Left cardiac atrium (tissue), 4 donors: ENCODE measurements at regions not wholly inside any gene's neighbourhood (a gene's known extent, or its start where the extent isn't known, plus 50 kb on each side); places are given as distances from the start of the nearest gene placed in this dataset.
"Not testable (repeated sequence)": the region's sequence is repeated elsewhere in the genome, so short reads cannot be mapped to it uniquely, and the experiment has no call there.

ENCODE experiments used
- ATAC-seq, 2 donors: fragments of 200-7000 bp; cut with Tn5 transposase; one replicate each; pipeline ENCODE4 v1.9.1; 2020; ENCODE audit warnings: mild to moderate bottlenecking in 2 of 2, moderate library complexity in 2 of 2
- DNase-seq: peaks from one replicate; pipeline ENCODE4 v3.0.0-alpha.2; 2020
- intact Hi-C, 2 donors: fragments of 100-400 bp; cut with DNase I; formaldehyde crosslinking; loops; one replicate each; pipeline versions ENCODE4 v1.14.1 to v1.15.1; 2022 to 2023
- donor health status: DM: no; HTN: yes; CAD: no.
- donor health status: DM: no; HTN: yes; CAD: no; lungs with severe emphysema.
- donor health status: DM: yes; HTN: yes; CAD: no.
- donor health status: Dilated cardiomyopathy.

DNA sequence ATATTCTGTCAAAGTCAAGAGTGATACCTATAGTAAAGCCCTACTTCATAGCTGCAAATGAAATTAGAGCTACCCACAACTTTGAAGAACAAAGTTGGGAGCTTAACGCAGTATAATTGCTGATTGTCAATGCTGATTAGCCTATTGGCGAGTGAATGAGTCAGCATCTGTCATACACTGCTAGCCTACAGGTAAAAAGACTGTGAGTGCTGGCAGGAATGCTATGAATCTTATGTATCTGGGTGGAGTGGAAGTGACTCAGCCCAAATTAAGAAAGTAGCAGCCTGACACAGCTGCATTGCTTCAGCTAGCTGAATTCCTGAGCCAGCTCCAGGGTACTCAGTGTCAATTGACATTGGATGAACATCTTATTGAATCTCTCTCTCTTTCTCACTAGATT lies 179.4 kb upstream of the DCC start:
- ATAC-seq, result no peak
- DNase-seq, result no peak
- intact Hi-C loops, result no loop called here

DNA sequence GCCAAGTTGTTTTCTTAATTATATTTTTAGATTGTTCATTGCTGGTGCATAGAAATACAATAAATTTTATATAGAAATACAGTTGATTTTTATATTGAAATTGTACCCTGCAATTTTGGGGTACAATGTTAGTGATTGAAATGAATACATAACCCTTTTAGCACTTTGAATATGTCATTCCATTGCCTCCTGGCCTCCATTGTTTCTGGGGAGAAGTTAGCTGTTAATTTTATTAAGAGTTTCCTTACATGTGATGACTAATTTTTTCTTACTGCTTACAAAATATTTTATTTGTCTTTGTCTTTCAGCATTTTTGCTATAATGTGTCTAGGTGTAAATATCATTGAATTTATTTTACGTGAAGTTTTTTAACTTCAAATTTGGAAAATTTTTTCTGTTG lies 176.5 kb upstream of the DCC start:
- DNase-seq (no peak), ATAC-seq (no peak)
- intact Hi-C loops, result no loop called here

- ATAC-seq, intact Hi-C loops, DNase-seq: not testable (repeated sequence)
Observed at GRCh38 chr18:52168131-52168530, 171.9 kb upstream of the DCC start.

DNA sequence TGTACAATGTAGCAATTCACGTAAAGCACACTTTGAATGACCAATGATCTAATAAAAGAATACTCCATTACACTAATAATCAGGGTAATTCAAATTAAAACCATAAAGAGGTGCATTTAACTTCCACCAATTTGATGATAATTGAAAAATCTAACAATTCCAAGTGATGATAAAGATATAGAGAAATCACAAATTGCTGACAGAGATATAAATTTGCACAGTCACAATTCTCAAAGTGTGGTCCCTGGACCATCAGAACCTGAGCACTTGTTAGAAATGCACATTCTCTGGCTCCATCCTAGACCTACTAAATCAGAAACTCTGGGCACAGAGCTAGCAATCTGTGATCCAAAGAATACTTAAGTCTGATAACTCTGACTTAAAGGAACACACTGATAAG lies 165.8 kb upstream of the DCC start:
- intact Hi-C loops, result no loop called here
- DNase-seq, result no peak
- no peak for ATAC-seq

- no peak for ATAC-seq
- intact Hi-C loops, result no loop called here
- DNase-seq, result no peak
Observed at GRCh38 chr18:52175406-52175805, 164.6 kb upstream of the DCC start.

GRCh38 chr18:52183107-52183506 lies 156.9 kb upstream of the DCC start:
- ATAC-seq, result no peak
- intact Hi-C loops, result no loop called here
- DNase-seq, result no peak

DNA sequence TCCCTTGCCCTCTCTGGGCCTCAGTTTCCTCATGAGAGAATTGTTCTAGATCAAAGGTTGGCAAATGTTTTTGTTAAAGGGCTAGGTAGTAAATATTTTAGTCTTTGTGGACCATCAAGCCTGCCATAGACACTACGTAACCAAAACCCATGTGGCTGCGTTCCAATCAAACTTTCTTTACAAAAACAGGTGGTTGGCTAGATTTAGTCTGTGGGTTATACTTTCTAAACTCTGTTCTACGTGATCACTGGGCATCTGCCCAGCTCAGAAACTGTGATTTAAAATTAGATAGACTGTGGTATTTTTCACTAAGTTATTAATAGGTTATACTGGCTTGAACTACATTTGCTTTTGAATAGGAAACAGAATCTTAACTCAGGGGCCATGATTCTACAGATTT lies 149.8 kb upstream of the DCC start:
- ATAC-seq, result no peak
- no peak for DNase-seq
- intact Hi-C loops, result no loop called here

DNA sequence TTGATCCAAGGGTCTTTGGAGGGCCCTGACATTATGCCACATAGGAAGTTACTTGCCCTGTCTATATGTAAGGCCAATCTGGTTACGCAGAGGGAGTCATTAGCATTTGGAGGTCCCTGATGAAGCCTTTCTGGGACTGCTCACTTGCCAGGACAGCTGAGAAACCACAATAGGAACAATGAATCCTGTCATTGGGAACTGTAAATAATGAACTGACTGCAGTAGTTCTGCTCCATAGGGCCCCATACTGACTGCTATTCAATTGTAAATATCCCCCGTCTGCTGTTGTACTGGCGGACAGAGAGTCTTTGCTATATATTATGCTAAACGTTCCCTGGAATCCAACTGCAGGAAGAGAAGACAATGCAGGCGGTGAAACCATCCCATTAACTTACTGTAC lies 149.4 kb upstream of the DCC start:
- ATAC-seq, result no peak
- intact Hi-C loops, result no loop called here

DNA sequence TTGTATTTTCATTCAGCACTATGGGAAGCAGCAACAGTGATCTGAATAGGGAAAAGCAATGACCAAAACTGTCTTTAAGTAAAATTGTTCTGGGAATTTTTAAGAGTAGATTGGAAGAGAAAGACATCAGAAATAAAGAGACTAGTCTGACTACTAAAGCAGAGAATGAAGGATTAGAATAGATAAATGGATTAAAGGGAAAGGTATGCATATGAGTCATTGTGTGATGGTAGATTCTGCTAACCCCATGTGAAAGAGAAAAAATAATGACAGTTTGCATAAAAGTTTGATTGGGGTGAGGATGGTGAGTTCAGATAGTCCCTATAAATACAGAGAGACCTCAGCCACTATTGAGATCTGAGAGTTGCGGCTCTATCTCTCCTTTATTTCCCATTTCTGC lies 139.6 kb upstream of the DCC start:
- intact Hi-C loops, result no loop called here
- ATAC-seq (no peak), DNase-seq (no peak)

More for the DNA sequence above, 149.4 kb upstream of the DCC start:
- DNase-seq, result no peak

DNA sequence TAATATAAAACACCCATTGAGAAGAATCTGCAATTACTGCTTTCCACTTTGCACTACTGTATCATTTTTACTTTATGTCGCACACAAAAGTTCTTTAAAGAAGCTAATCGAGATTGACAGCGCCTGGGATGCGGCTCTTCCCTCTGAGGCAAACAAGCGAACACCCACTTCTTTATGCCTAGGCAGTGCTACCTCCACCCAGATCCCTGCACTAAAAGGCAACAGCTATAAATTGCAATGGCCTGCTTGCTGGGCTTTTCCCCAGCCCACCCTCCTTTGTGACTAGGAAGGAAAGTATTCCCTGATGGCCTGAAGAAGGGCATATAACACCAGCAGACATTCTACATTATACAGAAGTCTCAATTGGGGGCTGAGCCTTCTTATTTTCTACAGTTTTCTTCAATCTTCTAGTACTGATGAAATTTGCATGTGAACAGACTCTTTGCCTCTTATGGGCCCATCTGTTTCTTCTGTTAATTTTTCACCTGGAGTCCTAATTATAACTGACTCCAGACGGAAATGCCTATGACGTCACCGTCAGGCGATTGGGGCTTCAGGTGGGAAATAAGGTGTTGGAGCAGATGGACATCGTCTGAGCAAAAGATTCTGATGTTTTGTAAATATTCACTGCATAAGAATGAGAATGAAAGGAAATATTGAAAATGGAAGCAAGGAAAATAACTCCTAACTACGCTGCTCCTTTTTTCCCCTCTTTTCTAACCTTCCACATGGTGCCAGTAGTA lies 138.9 kb upstream of the DCC start:
- ATAC-seq, result no peak
- no peak for DNase-seq
- intact Hi-C loops, result no loop called here

GRCh38 chr18:52208646-52209045 lies 131.4 kb upstream of the DCC start:
- no peak for DNase-seq
- no peak for ATAC-seq
- intact Hi-C loops, result no loop called here

DNA sequence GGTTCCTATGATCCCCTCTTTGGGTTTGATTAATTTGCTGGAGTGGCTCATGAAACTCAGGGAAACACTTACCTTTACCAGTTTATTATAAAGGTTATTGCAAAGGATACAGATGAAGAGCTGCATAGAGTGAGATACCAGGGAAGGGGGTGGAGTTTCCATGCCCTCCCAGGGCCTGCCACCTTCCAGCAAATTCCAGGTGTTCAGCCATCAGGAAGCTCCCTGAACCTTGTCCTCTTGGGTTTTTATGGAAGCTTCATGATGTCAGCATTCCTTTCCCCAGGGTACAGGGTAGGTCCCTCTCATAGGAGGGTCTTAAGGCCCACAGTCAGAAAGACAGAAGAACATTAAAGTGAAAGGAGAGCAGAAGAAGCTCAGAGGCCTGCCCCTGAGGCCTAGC lies 123.9 kb upstream of the DCC start:
- ATAC-seq, result no peak
- DNase-seq, result no peak
- intact Hi-C loops, result no loop called here

GRCh38 chr18:52216666-52217065 lies 123.3 kb upstream of the DCC start:
- ATAC-seq (no peak), DNase-seq (no peak)
- intact Hi-C loops, result no loop called here

- DNase-seq, result no peak
- intact Hi-C loops, result no loop called here
- no peak for ATAC-seq
Observed at GRCh38 chr18:52219102-52219501, 120.9 kb upstream of the DCC start.

GRCh38 chr18:52220062-52220591 lies 119.9 kb upstream of the DCC start:
- DNase-seq, result no peak
- ATAC-seq, result peak in 1 of 2 donors; percentile 67
- intact Hi-C loops, result no loop called here

GRCh38 chr18:52222211-52222610 lies 117.8 kb upstream of the DCC start:
- ATAC-seq, result no peak
- intact Hi-C loops, result no loop called here
- no peak for DNase-seq

- no peak for DNase-seq
- intact Hi-C loops, result no loop called here
- no peak for ATAC-seq
Observed at GRCh38 chr18:52227536-52227935, 112.5 kb upstream of the DCC start.

GRCh38 chr18:52228166-52228565 lies 111.8 kb upstream of the DCC start:
- no peak for DNase-seq
- intact Hi-C loops, result no loop called here
- ATAC-seq, result no peak

DNA sequence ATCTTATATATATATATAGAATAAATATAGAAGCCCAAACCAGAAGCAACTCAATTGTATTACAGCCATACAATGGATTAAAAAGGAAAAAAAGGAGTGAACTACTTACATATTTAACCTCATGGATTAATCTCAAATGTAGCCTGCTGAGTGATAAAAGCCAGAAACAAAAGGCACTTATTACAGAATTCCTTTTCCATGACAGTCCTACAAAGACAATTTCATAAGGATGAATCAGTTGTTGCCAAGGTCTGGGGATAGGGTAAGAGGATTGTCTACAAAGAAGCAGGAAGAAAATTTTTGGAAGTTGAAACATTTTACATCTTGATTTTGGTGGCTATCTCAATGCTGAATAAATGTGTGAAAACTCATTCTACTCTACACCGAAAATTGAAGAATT lies 103.9 kb upstream of the DCC start:
- no peak for DNase-seq
- ATAC-seq, result no peak
- intact Hi-C loops, result no loop called here

DNA sequence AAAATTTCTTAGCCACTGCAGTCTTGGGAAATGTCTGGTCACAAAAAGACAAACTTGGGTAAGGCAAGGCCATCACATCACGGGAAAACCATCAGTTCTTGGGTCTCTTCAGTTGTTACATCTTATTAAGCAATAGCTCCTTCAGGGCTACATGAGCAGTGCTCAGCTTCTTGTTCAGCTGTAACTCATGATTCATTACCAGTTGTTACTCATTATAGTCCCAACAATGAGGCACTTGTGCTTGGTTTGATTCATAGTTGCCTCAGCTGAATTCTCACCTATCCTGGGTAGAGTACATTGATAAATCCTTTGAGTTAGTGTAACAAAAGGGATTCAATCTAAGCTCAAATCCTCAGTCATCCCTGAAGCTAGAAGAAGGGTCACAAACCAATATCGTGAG lies 102.4 kb upstream of the DCC start:
- intact Hi-C loops, result no loop called here
- ATAC-seq (no peak), DNase-seq (no peak)

GRCh38 chr18:52242711-52243110 lies 97.3 kb upstream of the DCC start:
- intact Hi-C loops, result no loop called here
- DNase-seq, result no peak
- ATAC-seq, result no peak

- DNase-seq (no peak), ATAC-seq (no peak)
- intact Hi-C loops, result no loop called here
Observed at GRCh38 chr18:52244658-52245057, 95.3 kb upstream of the DCC start.
